DND-41 (cell line): ENCODE measurements at regions not wholly inside any gene's neighbourhood (a gene's known extent, or its start where the extent isn't known, plus 50 kb on each side); places are given as distances from the start of the nearest gene placed in this dataset.

Experiments used
- EZH2 ChIP-seq: IDR thresholded peaks from 3 replicates; pipeline ENCODE4 v1.6.1; 2012; ENCODE audit warnings: borderline replicate concordance, low read depth, mild to moderate bottlenecking, moderate library complexity, low read length, inconsistent platforms; ENCODE audit not compliant: severe bottlenecking
- TF ChIP-seq, protein P1 (sequence below): IDR thresholded peaks from 2 replicates; pipeline ENCODE4 v1.5.1; 2012; ENCODE audit warnings: borderline replicate concordance, low read length, moderate library complexity, mild to moderate bottlenecking; ENCODE audit not compliant: poor library complexity, severe bottlenecking; ENCODE audit errors: extremely low read depth

DNA sequence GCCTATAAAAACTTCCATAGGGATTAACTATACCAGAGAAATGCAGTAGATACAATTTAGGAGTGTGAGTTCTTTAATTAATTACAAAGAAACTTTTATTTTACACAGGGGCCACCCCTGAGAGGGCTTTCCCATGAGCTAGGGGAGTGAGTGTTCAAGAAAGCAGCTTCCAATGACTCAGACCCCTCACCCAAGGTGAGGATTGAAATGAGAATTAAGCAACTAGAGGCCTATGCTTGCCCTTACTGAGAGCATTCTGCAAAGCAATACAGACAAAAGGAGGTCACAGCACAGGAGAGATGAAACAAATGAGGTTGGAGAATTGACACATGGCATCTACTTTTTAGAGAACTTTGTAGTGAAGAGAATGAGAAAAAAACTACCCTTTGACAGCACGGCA lies 301.8 kb downstream of the WDR11 start:
- TF ChIP-seq, protein P1, sequence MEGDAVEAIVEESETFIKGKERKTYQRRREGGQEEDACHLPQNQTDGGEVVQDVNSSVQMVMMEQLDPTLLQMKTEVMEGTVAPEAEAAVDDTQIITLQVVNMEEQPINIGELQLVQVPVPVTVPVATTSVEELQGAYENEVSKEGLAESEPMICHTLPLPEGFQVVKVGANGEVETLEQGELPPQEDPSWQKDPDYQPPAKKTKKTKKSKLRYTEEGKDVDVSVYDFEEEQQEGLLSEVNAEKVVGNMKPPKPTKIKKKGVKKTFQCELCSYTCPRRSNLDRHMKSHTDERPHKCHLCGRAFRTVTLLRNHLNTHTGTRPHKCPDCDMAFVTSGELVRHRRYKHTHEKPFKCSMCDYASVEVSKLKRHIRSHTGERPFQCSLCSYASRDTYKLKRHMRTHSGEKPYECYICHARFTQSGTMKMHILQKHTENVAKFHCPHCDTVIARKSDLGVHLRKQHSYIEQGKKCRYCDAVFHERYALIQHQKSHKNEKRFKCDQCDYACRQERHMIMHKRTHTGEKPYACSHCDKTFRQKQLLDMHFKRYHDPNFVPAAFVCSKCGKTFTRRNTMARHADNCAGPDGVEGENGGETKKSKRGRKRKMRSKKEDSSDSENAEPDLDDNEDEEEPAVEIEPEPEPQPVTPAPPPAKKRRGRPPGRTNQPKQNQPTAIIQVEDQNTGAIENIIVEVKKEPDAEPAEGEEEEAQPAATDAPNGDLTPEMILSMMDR, result no peak
- no peak for TF ChIP-seq EZH2
